Smooth muscle cell (in vitro differentiated cells): ENCODE measurements at regions not wholly inside any gene's neighbourhood (a gene's known extent, or its start where the extent isn't known, plus 50 kb on each side); places are given as distances from the start of the nearest gene placed in this dataset.

ENCODE experiments used
- DNase-seq: peaks from one replicate; lab custom pipeline; 2025; ENCODE audit not compliant: unreplicated experiment; lab: John Stamatoyannopoulos, UW
- H2AFZ ChIP-seq: fragments of 200-600 bp; sonication (generic); 2 replicates; pipeline ENCODE4 v1.6.0; 2016; ENCODE audit warnings: antibody characterized with exemption, low read depth, mild to moderate bottlenecking
- H3F3A ChIP-seq: fragments of 200-600 bp; sonication (generic); 2 replicates; pipeline ENCODE4 v1.6.0; 2017; ENCODE audit warnings: antibody characterized with exemption, low read depth
- H3K27ac ChIP-seq: fragments of 200-600 bp; sonication (generic); 2 replicates; pipeline ENCODE4 v1.5.1; 2016; ENCODE audit warnings: low read depth, mild to moderate bottlenecking
- H3K27me3 ChIP-seq: fragments of 200-600 bp; sonication (generic); 2 replicates; pipeline ENCODE4 v1.6.1; 2016; ENCODE audit warnings: low read depth, mild to moderate bottlenecking
- H3K36me3 ChIP-seq: fragments of 200-600 bp; sonication (generic); 2 replicates; pipeline ENCODE4 v1.5.1; 2016; ENCODE audit warnings: low read depth
- H3K4me1 ChIP-seq: fragments of 200-600 bp; sonication (generic); 2 replicates; pipeline ENCODE4 v1.5.1; 2016; ENCODE audit warnings: low read depth
- H3K4me2 ChIP-seq: fragments of 200-600 bp; sonication (generic); 2 replicates; pipeline ENCODE4 v1.6.0; 2016; ENCODE audit warnings: mild to moderate bottlenecking
- H3K4me3 ChIP-seq: fragments of 200-600 bp; sonication (generic); 2 replicates; pipeline ENCODE4 v1.5.1; 2016; ENCODE audit warnings: mild to moderate bottlenecking
- H3K79me2 ChIP-seq: fragments of 200-600 bp; sonication (generic); 2 replicates; pipeline ENCODE4 v1.6.0; 2016; ENCODE audit warnings: low read depth, mild to moderate bottlenecking
- H3K9ac ChIP-seq: fragments of 200-600 bp; sonication (generic); 2 replicates; pipeline ENCODE4 v1.6.0; 2016; ENCODE audit warnings: low read depth
- H3K9me3 ChIP-seq: fragments of 200-600 bp; sonication (generic); replicated peaks from 2 replicates; pipeline ENCODE4 v1.5.1; 2016; ENCODE audit warnings: low read depth
- H4K20me1 ChIP-seq: fragments of 200-600 bp; sonication (generic); 2 replicates; pipeline ENCODE4 v1.6.0; 2016; ENCODE audit warnings: low read depth
- CTCF ChIP-seq: fragments of 200-600 bp; sonication (generic); IDR thresholded peaks from 2 replicates; pipeline ENCODE4 v1.5.1; 2017; ENCODE audit warnings: borderline replicate concordance, mild to moderate bottlenecking, antibody characterized with exemption; ENCODE audit not compliant: insufficient read depth, poor library complexity, severe bottlenecking
- WGBS: methylation state at CpG from one replicate; pipeline ENCODE4 v1.1.7; 2016; ENCODE audit warnings: low lambda C conversion rate; 5-methylcytosine and 5-hydroxymethylcytosine counted together

- no peaks in the 10 kb centered on the region for H3K36me3 ChIP-seq
- H2AFZ ChIP-seq: no peak overlapping the region
- H3K9me3 ChIP-seq: no peaks in the 10 kb centered on the region
- no peak overlapping the region for H3K9ac ChIP-seq
- no peak for TF ChIP-seq CTCF
- WGBS: 90% methylated on average over 17 of the region's 17 CpGs
- H3K4me1 ChIP-seq: no peaks in the 10 kb centered on the region
- no peaks in the 10 kb centered on the region for H3K27me3 ChIP-seq
- H3K4me2 ChIP-seq: no peak overlapping the region
- H3K27ac ChIP-seq: no peak overlapping the region
- H3K79me2 ChIP-seq: no peaks in the 10 kb centered on the region
- no peak overlapping the region for H3K4me3 ChIP-seq
- no peaks in the 10 kb centered on the region for H4K20me1 ChIP-seq
- H3F3A ChIP-seq: no peaks in the 10 kb centered on the region
- DNase-seq: no peak
Measured at GRCh38 chr18:40048886-40049650, 1906.0 kb upstream of the PIK3C3 start.

GRCh38 chr18:40048253-40048652 lies 1906.8 kb upstream of the PIK3C3 start:
- Histone ChIP-seq H3K4me3 (no peak overlapping the region), H2AFZ (no peak overlapping the region), H3K79me2 (no peaks in the 10 kb centered on the region), H3F3A (no peaks in the 10 kb centered on the region), H3K4me2 (no peak overlapping the region), H4K20me1 (no peaks in the 10 kb centered on the region), H3K27ac (no peak overlapping the region), H3K36me3 (no peaks in the 10 kb centered on the region), H3K9me3 (no peaks in the 10 kb centered on the region), H3K27me3 (no peaks in the 10 kb centered on the region), H3K4me1 (no peaks in the 10 kb centered on the region), H3K9ac (no peak overlapping the region)
- 91% methylated on average over 2 of the region's 2 CpGs for WGBS
- TF ChIP-seq CTCF: no peak
- no peak for DNase-seq

GRCh38 chr18:40046596-40046995 lies 1908.4 kb upstream of the PIK3C3 start:
- 98% methylated on average over 3 of the region's 3 CpGs for WGBS
- Histone ChIP-seq H3K27me3 (no peaks in the 10 kb centered on the region), H3K27ac (no peak overlapping the region), H4K20me1 (no peaks in the 10 kb centered on the region), H3K4me3 (no peak overlapping the region), H3F3A (no peaks in the 10 kb centered on the region), H3K9me3 (no peaks in the 10 kb centered on the region), H2AFZ (no peak overlapping the region), H3K9ac (no peak overlapping the region), H3K4me1 (peaks cover 13% of the 10 kb centered on the region), H3K36me3 (no peaks in the 10 kb centered on the region), H3K4me2 (no peak overlapping the region), H3K79me2 (no peaks in the 10 kb centered on the region)
- no peak for TF ChIP-seq CTCF
- DNase-seq: no peak

GRCh38 chr18:40041951-40042350 lies 1913.1 kb upstream of the PIK3C3 start:
- DNase-seq: no peak
- Histone ChIP-seq H3K4me3 (no peak overlapping the region), H3F3A (no peaks in the 10 kb centered on the region), H2AFZ (no peak overlapping the region), H3K4me2 (no peak overlapping the region), H3K27me3 (no peaks in the 10 kb centered on the region), H3K4me1 (peaks cover 22% of the 10 kb centered on the region), H4K20me1 (no peaks in the 10 kb centered on the region), H3K9me3 (no peaks in the 10 kb centered on the region), H3K79me2 (no peaks in the 10 kb centered on the region), H3K27ac (no peak overlapping the region), H3K36me3 (no peaks in the 10 kb centered on the region), H3K9ac (no peak overlapping the region)
- TF ChIP-seq CTCF: no peak
- 63% methylated on average over 8 of the region's 8 CpGs for WGBS
